22Rv1 (cell line): ENCODE measurements at regions not wholly inside any gene's neighbourhood (a gene's known extent, or its start where the extent isn't known, plus 50 kb on each side); places are given as distances from the start of the nearest gene placed in this dataset.
"Not testable (repeated sequence)": the region's sequence is repeated elsewhere in the genome, so short reads cannot be mapped to it uniquely, and the experiment has no call there.

Experiments
- H3K27ac ChIP-seq: fragments of 450-650 bp; 2 replicates; pipeline ENCODE4 v1.5.1; 2017
- ZFX ChIP-seq: fragments of 450-650 bp; IDR thresholded peaks from 2 replicates; pipeline ENCODE4 v1.6.1; 2017; ENCODE audit warnings: antibody characterized with exemption, borderline replicate concordance
- TF ChIP-seq, protein P1 (sequence below): fragments of 450-650 bp; IDR thresholded peaks from 2 replicates; pipeline ENCODE4 v1.5.1; 2017; ENCODE audit warnings: mild to moderate bottlenecking

GRCh38 chr1:99407018-99407417, 142.7 kb downstream of the PLPPR4 start:
- TF ChIP-seq, protein P1, sequence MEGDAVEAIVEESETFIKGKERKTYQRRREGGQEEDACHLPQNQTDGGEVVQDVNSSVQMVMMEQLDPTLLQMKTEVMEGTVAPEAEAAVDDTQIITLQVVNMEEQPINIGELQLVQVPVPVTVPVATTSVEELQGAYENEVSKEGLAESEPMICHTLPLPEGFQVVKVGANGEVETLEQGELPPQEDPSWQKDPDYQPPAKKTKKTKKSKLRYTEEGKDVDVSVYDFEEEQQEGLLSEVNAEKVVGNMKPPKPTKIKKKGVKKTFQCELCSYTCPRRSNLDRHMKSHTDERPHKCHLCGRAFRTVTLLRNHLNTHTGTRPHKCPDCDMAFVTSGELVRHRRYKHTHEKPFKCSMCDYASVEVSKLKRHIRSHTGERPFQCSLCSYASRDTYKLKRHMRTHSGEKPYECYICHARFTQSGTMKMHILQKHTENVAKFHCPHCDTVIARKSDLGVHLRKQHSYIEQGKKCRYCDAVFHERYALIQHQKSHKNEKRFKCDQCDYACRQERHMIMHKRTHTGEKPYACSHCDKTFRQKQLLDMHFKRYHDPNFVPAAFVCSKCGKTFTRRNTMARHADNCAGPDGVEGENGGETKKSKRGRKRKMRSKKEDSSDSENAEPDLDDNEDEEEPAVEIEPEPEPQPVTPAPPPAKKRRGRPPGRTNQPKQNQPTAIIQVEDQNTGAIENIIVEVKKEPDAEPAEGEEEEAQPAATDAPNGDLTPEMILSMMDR = no peak
- TF ChIP-seq ZFX = no peak
- no peak overlapping the region for H3K27ac ChIP-seq

GRCh38 chr1:99424087-99424486, 159.8 kb downstream of the PLPPR4 start:
- TF ChIP-seq, protein P1 = no peak
- no peak for TF ChIP-seq ZFX
- H3K27ac ChIP-seq = no peak overlapping the region

DNA sequence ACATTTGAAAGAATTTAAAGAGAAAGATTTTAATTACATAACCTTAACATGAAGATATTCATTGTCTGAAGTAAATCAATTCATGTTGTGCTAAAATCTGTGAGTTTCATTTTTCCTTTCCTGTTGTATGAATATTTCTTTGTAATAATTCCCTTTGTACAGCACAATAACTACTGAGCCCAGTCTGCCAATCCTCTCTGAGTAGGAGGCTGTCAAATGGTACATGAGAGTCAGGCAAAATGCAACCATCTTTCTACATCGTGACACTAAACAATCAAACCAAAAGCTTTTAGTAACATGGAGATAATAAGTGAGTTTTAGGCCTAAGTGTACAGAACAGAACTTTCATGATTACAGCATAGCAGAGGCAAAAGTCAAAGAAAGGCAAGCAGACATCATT, 165.5 kb downstream of the PLPPR4 start:
- H3K27ac ChIP-seq = no peak overlapping the region
- TF ChIP-seq, protein P1 = no peak
- no peak for TF ChIP-seq ZFX

GRCh38 chr1:99438656-99439230, 174.5 kb downstream of the PLPPR4 start:
- TF ChIP-seq, protein P1 = no peak
- TF ChIP-seq ZFX = no peak

DNA sequence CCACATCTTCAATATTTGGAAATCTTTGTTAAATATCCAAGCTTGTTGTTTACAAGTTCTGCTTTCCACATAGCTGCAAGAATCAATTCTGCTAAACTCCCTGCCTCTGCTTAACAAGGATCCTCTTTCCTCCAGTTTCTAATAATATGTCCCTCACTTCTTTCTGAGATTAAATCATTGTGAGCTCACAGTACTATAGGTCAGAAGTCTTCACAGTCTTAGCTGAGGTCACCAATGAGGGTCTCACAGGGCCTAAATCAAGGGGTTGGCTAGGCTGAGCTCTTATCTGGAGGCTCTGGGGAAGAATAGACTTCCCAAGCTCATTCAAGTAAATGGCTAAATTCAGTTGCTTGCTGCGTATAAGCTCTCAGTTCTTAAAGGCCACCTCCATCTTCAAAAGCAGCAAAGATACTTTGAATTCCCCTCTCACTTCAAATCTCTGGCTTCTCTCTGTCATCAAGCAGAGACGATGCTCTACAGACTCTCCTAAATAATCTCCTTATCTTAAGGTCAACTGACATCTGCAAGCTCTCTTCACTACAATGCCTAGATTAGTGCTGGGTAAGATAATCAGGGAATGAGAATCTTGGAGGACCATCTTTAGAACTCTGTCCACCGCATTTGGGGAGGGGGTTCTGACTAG, 175.3 kb downstream of the PLPPR4 start:
- no peak overlapping the region for H3K27ac ChIP-seq
- TF ChIP-seq, protein P1 = no peak
- no peak for TF ChIP-seq ZFX

More at GRCh38 chr1:99438656-99439230, 174.5 kb downstream of the PLPPR4 start:
- H3K27ac ChIP-seq = no peak overlapping the region

GRCh38 chr1:99441299-99442095, 177.2 kb downstream of the PLPPR4 start:
- no peak for TF ChIP-seq ZFX
- TF ChIP-seq, protein P1 = no peak
- no peak overlapping the region for H3K27ac ChIP-seq

GRCh38 chr1:99444211-99444927, 180.1 kb downstream of the PLPPR4 start:
- H3K27ac ChIP-seq = not testable (repeated sequence)
